Panc1 (cell line): ENCODE measurements at regions not wholly inside any gene's neighbourhood (a gene's known extent, or its start where the extent isn't known, plus 50 kb on each side); places are given as distances from the start of the nearest gene placed in this dataset.
A peak's percentile ranks its signal among the peaks of the same experiment; 100 is the strongest.

Experiments used
- CTCF ChIP-seq: fragments of 450-650 bp; IDR thresholded peaks from 2 replicates; pipeline ENCODE4 v1.5.1; 2017; ENCODE audit warnings: mild to moderate bottlenecking
- POLR2AphosphoS5 ChIP-seq: IDR thresholded peaks from 2 replicates; pipeline ENCODE4 v1.6.1; 2012; ENCODE audit warnings: mild to moderate bottlenecking, low read depth, low read length, moderate library complexity
- REST ChIP-seq, 2 experiments: IDR thresholded peaks; 2 replicates each; pipeline ENCODE4 v1.6.1; 2011 to 2012; ENCODE audit warnings: low read depth in 2 of 2, control low read depth in 1 of 2, low read length in 1 of 2, mild to moderate bottlenecking in 1 of 2, moderate library complexity in 1 of 2; ENCODE audit not compliant: insufficient read depth in 1 of 2
- SIN3A ChIP-seq: IDR thresholded peaks from 2 replicates; pipeline ENCODE4 v1.6.1; 2012; ENCODE audit warnings: low read depth, mild to moderate bottlenecking, low read length, moderate library complexity, borderline replicate concordance; ENCODE audit not compliant: insufficient read depth
- TCF7L2 ChIP-seq: IDR thresholded peaks from 2 replicates; pipeline ENCODE4 v1.6.1; 2011; ENCODE audit warnings: mild to moderate bottlenecking, low read depth, low read length, inconsistent platforms

- TF ChIP-seq CTCF (peak; percentile 45; the same call in 1 of the 2 replicates), SIN3A (no peak), REST (IDR thresholded peaks at IDR 0.05; ENCODE audit: insufficient read depth in 1 of 2, low read depth in 2 of 2, low read length in 1 of 2) (no peak), POLR2AphosphoS5 (no peak), TCF7L2 (no peak)
Measured at GRCh38 chr12:32947206-32948067, 50.9 kb upstream of the PKP2 start.
